ENCODE measurements at regions not wholly inside any gene's neighbourhood (a gene's known extent, or its start where the extent isn't known, plus 50 kb on each side); places are given as distances from the start of the nearest gene placed in this dataset.
A peak's percentile ranks its signal among the peaks of the same experiment; 100 is the strongest.
"Not testable (repeated sequence)": the region's sequence is repeated elsewhere in the genome, so short reads cannot be mapped to it uniquely, and the experiment has no call there.

DNA sequence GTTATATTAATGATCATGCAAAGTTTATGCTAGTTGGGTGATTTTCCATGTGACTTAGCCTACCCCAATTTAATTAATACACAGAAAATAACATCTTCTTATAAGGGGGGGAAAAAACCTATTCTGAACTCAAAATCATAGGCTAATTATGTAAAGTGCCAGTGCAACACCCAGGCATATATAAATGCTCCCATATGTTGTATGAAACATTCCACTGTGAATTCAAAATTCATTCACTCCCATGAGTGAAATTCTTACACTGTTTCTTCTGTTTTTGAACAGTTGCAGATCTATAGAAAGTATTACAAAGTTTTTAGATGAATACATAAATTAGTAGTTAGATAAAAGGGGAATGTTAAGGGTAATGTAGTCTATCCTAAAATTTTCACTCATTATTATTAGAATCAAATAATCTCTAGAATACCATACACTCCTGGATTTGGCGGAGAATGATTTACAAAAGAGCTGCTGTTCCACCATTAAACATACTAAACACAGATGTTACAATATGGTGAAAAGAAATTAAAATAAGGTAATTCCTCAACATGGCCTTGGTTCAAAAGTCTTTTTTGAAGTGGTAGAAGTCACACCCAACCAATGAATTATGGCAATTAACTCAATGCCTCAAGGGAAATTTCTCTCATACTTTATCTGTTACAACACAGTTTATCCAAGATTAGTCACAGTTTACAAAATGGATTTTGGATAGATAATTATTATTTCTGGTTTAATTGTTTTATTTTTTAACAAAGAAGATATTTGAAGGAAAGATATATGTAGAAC lies 454.1 kb upstream of the FLRT2 start:
- no peak overlapping the region for H3K4me3 ChIP-seq (ENCODE audit: control insufficient read depth, low read depth, low read length)
- TF ChIP-seq, protein P1, sequence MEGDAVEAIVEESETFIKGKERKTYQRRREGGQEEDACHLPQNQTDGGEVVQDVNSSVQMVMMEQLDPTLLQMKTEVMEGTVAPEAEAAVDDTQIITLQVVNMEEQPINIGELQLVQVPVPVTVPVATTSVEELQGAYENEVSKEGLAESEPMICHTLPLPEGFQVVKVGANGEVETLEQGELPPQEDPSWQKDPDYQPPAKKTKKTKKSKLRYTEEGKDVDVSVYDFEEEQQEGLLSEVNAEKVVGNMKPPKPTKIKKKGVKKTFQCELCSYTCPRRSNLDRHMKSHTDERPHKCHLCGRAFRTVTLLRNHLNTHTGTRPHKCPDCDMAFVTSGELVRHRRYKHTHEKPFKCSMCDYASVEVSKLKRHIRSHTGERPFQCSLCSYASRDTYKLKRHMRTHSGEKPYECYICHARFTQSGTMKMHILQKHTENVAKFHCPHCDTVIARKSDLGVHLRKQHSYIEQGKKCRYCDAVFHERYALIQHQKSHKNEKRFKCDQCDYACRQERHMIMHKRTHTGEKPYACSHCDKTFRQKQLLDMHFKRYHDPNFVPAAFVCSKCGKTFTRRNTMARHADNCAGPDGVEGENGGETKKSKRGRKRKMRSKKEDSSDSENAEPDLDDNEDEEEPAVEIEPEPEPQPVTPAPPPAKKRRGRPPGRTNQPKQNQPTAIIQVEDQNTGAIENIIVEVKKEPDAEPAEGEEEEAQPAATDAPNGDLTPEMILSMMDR (IDR thresholded peaks at IDR 0.05; ENCODE audit: control insufficient read depth, insufficient read depth, low read depth, low read length, missing control alignments): no peak
- no peak for DNase-seq (ENCODE audit: low read depth)

DNA sequence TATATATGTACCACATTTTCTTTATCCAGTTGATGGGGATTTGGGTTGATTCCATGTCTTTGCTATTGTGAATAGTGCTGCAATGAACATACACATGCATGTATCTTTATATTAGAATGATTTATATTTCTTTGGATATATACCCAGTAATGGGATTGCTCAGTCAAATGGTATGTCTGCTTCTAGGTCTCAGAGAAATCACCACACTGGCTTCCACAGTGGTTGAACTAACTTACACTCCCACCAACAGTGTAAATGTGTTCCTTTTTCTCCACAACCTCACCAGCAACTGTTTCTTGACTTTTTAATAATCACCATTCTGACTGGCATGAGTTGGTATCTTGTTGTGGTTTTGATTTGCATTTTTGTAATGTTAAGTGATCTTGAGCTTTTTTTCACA lies 452.2 kb upstream of the FLRT2 start:
- not testable (repeated sequence) for DNase-seq (ENCODE audit: low read depth)

DNA sequence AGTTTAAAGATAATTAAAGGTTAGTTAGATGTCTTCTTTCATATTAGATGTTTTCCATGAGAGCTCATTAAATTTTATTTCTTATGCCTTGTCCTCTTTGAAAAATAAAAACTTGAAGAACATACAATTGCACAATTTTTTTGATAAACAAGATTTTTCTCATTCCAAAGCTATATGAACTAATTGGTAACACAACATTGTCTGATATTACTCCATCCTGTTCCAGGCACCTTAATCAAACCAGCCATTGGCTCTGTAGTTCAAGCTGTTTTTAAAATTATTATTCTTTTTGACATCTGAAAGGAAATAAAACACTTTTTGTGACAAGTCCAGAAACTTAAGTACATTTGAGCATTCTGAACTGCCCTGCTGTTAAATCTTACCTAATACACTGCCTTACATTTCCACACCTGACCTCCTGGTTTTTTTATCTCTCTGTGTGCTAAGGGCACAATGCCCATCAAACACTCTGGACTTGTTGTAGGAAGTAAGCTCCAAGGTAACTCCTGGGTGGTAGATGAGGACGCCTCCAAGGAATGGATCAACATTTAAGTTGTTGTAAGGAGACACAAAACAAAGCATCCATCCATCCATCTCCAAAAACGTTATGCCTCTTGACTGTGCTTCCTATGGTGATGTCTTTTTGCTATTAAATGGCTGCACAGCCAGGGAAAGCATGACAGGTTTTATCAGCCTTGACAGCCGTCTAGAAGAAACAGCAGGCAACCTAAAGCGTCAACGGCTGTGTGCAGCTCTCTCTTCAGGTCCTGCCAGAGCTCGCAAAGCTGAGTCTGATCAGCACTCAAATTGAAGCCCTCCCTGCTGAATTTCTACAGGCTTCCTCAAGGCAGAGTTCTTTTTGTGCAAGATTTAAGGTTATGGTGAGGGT lies 449.9 kb upstream of the FLRT2 start:
- TF ChIP-seq, protein P1 (IDR thresholded peaks at IDR 0.05; ENCODE audit: control insufficient read depth, insufficient read depth, low read depth, low read length, missing control alignments): no peak
- DNase-seq (ENCODE audit: low read depth): no peak
- H3K4me3 ChIP-seq (ENCODE audit: control insufficient read depth, low read depth, low read length): no peak overlapping the region

More for the DNA sequence above, 452.2 kb upstream of the FLRT2 start:
- not testable (repeated sequence) for H3K4me3 ChIP-seq (ENCODE audit: control insufficient read depth, low read depth, low read length)

DNA sequence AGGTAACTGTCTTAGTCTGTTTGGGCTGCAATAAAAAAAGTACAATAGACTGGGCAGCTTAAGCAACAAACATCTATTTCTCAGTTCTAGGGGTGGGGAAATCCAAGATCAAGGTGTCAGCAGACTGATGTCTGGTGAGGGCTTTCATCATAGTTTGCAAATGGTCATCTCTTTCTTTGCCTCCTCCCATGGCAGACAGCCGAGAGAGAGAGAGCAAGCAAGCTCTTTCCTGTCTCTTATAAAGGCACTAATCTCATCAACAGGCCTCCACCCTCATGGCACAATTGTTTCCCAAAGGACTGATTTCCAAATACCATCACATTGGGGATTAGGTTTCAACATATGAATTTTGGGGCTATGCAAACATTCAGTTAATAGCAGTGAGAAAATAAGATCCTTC lies 445.6 kb upstream of the FLRT2 start:
- no peak overlapping the region for H3K4me3 ChIP-seq (ENCODE audit: control insufficient read depth, low read depth, low read length)

DNA sequence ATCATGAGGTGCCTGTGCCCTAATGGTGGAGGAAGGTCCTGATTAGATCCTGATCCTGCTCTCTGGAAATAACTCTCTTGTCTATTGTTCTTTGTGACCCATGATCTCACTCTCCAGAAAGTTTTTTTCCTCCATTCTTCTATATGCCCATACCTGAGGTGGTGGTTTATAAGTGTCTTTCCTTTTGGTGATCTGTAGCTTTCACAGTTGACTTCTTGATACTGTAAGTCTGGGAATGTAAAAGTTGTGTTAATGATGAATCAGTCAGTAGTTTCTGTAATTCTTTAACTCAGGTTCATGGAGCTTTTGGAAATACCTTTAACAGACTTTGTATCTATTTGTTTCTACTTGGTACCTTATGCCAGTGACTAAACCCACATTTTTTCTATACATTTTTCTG lies 444.0 kb upstream of the FLRT2 start:
- no peak for DNase-seq (ENCODE audit: low read depth)
- no peak overlapping the region for H3K4me3 ChIP-seq (ENCODE audit: control insufficient read depth, low read depth, low read length)
- TF ChIP-seq, protein P1 (IDR thresholded peaks at IDR 0.05; ENCODE audit: control insufficient read depth, insufficient read depth, low read depth, low read length, missing control alignments): no peak

More for the DNA sequence above, 445.6 kb upstream of the FLRT2 start:
- DNase-seq (ENCODE audit: low read depth): no peak
- TF ChIP-seq, protein P1 (IDR thresholded peaks at IDR 0.05; ENCODE audit: control insufficient read depth, insufficient read depth, low read depth, low read length, missing control alignments): no peak

DNA sequence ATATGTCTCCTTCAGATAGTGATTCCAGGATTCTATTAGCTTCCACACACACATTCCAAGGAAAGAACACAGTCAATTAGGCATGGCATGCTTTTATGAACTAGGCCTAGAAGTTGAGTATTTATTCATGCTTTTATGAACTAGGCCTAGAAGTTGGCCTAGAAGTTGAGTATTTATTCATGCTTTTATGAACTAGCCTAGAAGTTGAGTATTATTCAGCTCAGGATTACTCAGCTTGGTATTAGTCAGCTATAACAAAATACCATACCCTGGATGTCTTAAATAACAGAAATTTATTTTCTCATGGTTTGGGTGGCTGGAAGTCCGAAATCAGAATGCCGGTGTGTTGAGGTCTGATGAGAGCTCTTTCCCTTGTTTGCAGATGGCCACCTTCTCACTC lies 442.7 kb upstream of the FLRT2 start:
- peak; percentile 13 for DNase-seq (ENCODE audit: low read depth)
- TF ChIP-seq, protein P1 (IDR thresholded peaks at IDR 0.05; ENCODE audit: control insufficient read depth, insufficient read depth, low read depth, low read length, missing control alignments): no peak
- H3K4me3 ChIP-seq (ENCODE audit: control insufficient read depth, low read depth, low read length): no peak overlapping the region

DNA sequence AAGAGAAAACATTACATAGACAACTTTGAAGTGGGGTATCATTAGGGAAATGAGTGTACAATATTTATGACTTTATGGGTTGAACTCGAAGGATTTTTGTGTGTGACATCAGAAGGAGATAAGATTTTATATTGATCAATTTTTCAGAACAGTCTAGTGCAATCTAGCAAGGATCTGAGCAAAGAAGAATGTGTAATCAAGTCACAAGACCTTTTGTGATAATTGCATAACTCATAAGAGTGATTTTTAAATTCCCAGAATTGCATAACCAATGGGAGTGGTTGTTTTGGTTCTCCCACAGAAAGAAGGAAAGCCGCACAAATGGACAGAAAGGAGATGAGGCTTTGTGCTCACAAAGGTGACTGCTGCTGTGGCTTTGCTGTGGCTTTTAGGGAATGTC lies 441.8 kb upstream of the FLRT2 start:
- no peak overlapping the region for H3K4me3 ChIP-seq (ENCODE audit: control insufficient read depth, low read depth, low read length)
- TF ChIP-seq, protein P1 (IDR thresholded peaks at IDR 0.05; ENCODE audit: control insufficient read depth, insufficient read depth, low read depth, low read length, missing control alignments): no peak
- DNase-seq (ENCODE audit: low read depth): peak; percentile 14
